Sigmoid colon (tissue), 6 donors: ENCODE measurements at regions not wholly inside any gene's neighbourhood (a gene's known extent, or its start where the extent isn't known, plus 50 kb on each side); places are given as distances from the start of the nearest gene placed in this dataset.

Experiments used
- DNase-seq: peaks from one replicate; pipeline ENCODE4 v3.0.0-alpha.2; 2019
- H3K27ac ChIP-seq, 4 donors: fragments of 200-600 bp; sonication (generic); one replicate each; pipeline ENCODE4 v1.5.1; 2016 to 2019; ENCODE audit warnings: mild to moderate bottlenecking in 1 of 4
- H3K27me3 ChIP-seq, 3 donors: fragments of 200-600 bp; sonication (generic); one replicate each; pipeline ENCODE4 v1.5.1; 2019; ENCODE audit warnings: mild to moderate bottlenecking in 1 of 3
- H3K36me3 ChIP-seq, 4 donors: fragments of 200-600 bp; sonication (generic); one replicate each; pipeline ENCODE4 v1.5.1; 2016 to 2019
- H3K4me1 ChIP-seq, 4 donors: fragments of 200-600 bp; sonication (generic); one replicate each; pipeline ENCODE4 v1.5.1; 2017 to 2019
- H3K4me3 ChIP-seq, 4 donors: fragments of 200-600 bp; sonication (generic); one replicate each; pipeline ENCODE4 v1.5.1; 2017 to 2019; ENCODE audit warnings: mild to moderate bottlenecking in 2 of 4, moderate library complexity in 1 of 4
- H3K9me3 ChIP-seq, 4 donors: fragments of 200-600 bp in 3 of 4; sonication (generic) in 3 of 4; one replicate each; pipeline versions ENCODE4 v1.5.1 to v1.6.1; 2013 to 2019
- EP300 ChIP-seq, 4 donors: sonication (generic); formaldehyde crosslinking; IDR thresholded peaks; one replicate each; pipeline ENCODE4 v1.6.1; 2017; ENCODE audit warnings: antibody characterized with exemption in 4 of 4
- POLR2A ChIP-seq, 2 donors: fragments of 450-650 bp; IDR thresholded peaks; one replicate each; pipeline ENCODE4 v1.6.1; 2016; ENCODE audit warnings: antibody characterized with exemption in 2 of 2, mild to moderate bottlenecking in 2 of 2, moderate library complexity in 2 of 2
- POLR2AphosphoS5 ChIP-seq, 4 donors: sonication (generic); formaldehyde crosslinking; IDR thresholded peaks; one replicate each; pipeline ENCODE4 v1.6.1; 2017; ENCODE audit warnings: antibody characterized with exemption in 4 of 4
- WGBS, 2 donors: extraction: QIAGEN DNeasy Blood & Tissue Kit; methylation state at CpG; one replicate each; pipeline ENCODE4 v1.1.7; 2013; 5-methylcytosine and 5-hydroxymethylcytosine counted together
- intact Hi-C: fragments of 100-400 bp; cut with DNase I; formaldehyde crosslinking; loops from one replicate; pipeline ENCODE4 v1.15.1; 2023
- TF ChIP-seq, protein P1 (sequence below), 4 experiments: fragments of 450-650 bp in 3 of 4; fragments of 200-600 bp in 1 of 4; IDR thresholded peaks; one replicate each; pipeline ENCODE4 v1.5.1; 2016 to 2019; ENCODE audit warnings: antibody characterized with exemption in 4 of 4, mild to moderate bottlenecking in 3 of 4, moderate library complexity in 2 of 4
- donor health status: healthy with polysubstance abuse.
- donor health status: healthy.

DNA sequence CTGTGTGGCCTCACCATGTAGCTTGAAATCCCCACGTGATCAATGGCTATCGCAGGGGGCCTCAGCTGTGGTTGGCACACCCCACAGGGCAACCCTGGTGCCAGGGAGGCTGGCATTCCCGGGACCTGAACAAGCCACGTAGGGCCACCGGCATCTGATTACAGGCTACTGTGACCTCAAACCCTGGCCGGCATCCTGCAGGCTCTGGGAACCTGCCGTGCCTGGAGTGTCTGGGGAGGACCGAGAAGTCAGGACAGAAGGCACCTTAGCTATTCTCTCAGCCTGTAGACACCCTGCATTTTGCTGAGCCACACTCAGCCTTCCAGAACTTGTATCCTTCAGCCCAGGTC, 213.0 kb downstream of the GLI2 start:
- intact Hi-C loops = no loop called here
- no peak overlapping the region for H3K4me3 ChIP-seq
- no peaks in the 10 kb centered on the region for H3K9me3 ChIP-seq
- TF ChIP-seq POLR2AphosphoS5 (IDR thresholded peaks at IDR 0.05) = no peak
- TF ChIP-seq, protein P1, sequence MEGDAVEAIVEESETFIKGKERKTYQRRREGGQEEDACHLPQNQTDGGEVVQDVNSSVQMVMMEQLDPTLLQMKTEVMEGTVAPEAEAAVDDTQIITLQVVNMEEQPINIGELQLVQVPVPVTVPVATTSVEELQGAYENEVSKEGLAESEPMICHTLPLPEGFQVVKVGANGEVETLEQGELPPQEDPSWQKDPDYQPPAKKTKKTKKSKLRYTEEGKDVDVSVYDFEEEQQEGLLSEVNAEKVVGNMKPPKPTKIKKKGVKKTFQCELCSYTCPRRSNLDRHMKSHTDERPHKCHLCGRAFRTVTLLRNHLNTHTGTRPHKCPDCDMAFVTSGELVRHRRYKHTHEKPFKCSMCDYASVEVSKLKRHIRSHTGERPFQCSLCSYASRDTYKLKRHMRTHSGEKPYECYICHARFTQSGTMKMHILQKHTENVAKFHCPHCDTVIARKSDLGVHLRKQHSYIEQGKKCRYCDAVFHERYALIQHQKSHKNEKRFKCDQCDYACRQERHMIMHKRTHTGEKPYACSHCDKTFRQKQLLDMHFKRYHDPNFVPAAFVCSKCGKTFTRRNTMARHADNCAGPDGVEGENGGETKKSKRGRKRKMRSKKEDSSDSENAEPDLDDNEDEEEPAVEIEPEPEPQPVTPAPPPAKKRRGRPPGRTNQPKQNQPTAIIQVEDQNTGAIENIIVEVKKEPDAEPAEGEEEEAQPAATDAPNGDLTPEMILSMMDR (IDR thresholded peaks at IDR 0.05) = no peak
- TF ChIP-seq POLR2A (IDR thresholded peaks at IDR 0.05) = no peak
- no peak for TF ChIP-seq EP300 (IDR thresholded peaks at IDR 0.05)
- no peak overlapping the region for H3K27ac ChIP-seq
- H3K4me1 ChIP-seq = peaks cover 0 to 6% (median 0%) of the 10 kb centered on the region in 4 donors
- no peaks in the 10 kb centered on the region for H3K27me3 ChIP-seq
- 88 to 92% methylated on average over 8 of the region's 8 CpGs for WGBS, 2 donors
- no peaks in the 10 kb centered on the region for H3K36me3 ChIP-seq
- DNase-seq = no peak

DNA sequence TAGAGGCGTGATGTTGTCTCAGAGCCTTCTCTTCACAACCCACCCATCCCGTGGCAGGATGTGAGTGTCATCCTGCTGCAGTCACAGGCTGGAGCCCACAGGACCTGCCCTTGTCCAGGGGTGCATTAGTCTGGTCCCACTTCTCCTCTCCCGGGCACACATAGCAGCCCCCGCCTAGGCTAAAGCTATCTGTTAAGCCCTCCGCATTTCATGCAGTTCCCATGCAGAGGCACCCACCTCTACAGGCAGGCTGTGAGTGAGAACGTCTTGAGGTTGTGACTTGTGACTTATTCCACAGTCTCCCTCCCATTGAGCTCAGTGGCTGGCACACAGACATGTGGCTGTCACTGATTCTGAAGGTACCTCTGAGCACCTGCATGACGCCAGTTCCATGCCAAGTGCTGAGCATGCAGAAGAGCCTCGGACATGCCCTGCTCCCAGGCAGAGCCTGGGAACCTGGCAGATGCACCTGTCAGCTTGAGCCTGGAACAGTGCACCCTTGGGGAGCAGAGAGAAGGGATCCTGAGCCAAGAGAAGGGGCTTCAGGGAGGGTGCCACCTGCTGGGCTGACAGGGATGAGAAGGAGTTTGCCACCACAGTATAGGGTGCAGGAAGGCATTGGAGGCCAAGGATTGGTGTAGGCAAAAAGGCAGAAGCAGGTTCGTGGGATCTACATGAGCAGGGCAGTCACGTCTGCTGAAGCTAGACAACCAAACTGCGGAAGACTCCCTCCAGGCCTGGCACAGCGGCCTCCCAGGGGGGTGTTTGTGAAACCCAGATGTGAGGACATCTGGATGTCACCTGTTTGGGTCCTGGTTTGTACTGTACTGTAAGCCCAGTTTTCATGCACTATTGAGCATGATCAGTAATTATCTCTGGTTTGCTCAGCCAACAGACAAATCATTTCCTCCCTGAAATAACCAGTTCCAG, 213.6 kb downstream of the GLI2 start:
- Histone ChIP-seq H3K4me1 (peaks cover 0 to 6% (median 0%) of the 10 kb centered on the region in 4 donors), H3K27me3 (no peaks in the 10 kb centered on the region), H3K9me3 (no peaks in the 10 kb centered on the region), H3K36me3 (no peaks in the 10 kb centered on the region), H3K27ac (no peak overlapping the region), H3K4me3 (no peak overlapping the region)
- 62 to 77% methylated on average over 12 of the region's 12 CpGs for WGBS, 2 donors
- no peak for DNase-seq
- TF ChIP-seq EP300 (IDR thresholded peaks at IDR 0.05) = no peak
- TF ChIP-seq, protein P1 (IDR thresholded peaks at IDR 0.05) = no peak
- no peak for TF ChIP-seq POLR2AphosphoS5 (IDR thresholded peaks at IDR 0.05)
- TF ChIP-seq POLR2A (IDR thresholded peaks at IDR 0.05) = no peak
- intact Hi-C loops = no loop called here

DNA sequence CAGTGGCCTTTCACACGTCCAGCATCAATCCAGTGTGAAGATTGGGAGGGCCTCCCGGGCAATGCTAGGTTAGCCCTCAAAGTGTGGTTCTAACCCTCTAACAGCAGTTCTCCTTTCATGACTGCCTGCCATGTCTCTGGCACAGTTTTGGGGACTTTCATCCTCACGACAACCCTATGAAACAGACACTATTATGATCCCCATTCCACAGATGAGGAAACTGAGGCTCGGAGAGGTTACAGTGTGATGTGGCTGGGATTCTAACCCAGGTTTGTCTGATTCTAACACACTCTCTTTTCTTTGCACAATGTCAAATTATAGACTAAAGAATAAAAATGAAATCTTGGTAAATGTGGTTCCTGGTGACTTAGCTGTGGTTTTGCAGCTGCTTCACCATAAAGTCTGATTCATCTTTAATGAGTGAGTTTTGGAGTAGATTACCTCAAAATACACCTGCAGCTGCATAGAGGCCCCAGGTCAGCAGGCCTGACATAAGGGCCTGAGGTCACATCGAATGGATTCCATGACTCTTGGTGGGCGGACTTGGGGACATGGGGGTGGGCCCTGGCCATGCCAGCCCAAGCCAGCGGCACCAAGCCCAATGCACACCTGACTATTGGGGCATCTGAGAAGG, 214.4 kb downstream of the GLI2 start:
- H3K27me3 ChIP-seq = no peaks in the 10 kb centered on the region
- 84 to 88% methylated on average over 7 of the region's 7 CpGs for WGBS, 2 donors
- TF ChIP-seq EP300 (IDR thresholded peaks at IDR 0.05) (no peak), POLR2A (IDR thresholded peaks at IDR 0.05) (no peak), POLR2AphosphoS5 (IDR thresholded peaks at IDR 0.05) (no peak)
- TF ChIP-seq, protein P1 (IDR thresholded peaks at IDR 0.05) = no peak
- H3K4me3 ChIP-seq = no peak overlapping the region
- intact Hi-C loops = no loop called here
- no peaks in the 10 kb centered on the region for H3K36me3 ChIP-seq
- H3K27ac ChIP-seq = no peak overlapping the region
- peaks cover 0 to 6% (median 0%) of the 10 kb centered on the region in 4 donors for H3K4me1 ChIP-seq
- no peak for DNase-seq
- H3K9me3 ChIP-seq = no peaks in the 10 kb centered on the region

DNA sequence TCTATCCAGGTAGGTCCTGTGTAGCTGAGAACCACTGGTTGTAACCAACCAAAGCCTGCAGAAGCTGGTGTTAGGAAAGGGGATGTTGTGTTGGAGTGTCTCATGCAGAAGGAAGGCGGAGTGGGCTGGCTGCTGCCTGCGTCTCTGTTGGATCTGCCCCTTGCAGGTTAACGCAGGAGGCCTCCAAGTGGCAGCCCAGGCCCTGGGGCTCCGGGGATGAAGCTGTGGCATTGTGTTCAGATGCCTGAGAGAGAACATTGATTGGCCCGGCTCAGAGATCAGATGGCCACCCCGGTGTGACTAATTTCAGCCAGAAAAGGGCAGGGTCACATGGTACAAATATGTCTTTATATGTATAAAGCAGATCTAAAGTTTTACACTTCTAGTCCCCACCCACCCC, 216.0 kb downstream of the GLI2 start:
- no peak for TF ChIP-seq POLR2A (IDR thresholded peaks at IDR 0.05)
- TF ChIP-seq, protein P1 (IDR thresholded peaks at IDR 0.05) = no peak
- TF ChIP-seq POLR2AphosphoS5 (IDR thresholded peaks at IDR 0.05) = no peak
- no peak for TF ChIP-seq EP300 (IDR thresholded peaks at IDR 0.05)
- Histone ChIP-seq H3K36me3 (peaks cover 0 to 4% (median 0%) of the 10 kb centered on the region in 4 donors), H3K9me3 (no peaks in the 10 kb centered on the region), H3K4me3 (no peak overlapping the region), H3K27ac (no peak overlapping the region), H3K27me3 (no peaks in the 10 kb centered on the region), H3K4me1 (peaks cover 0 to 6% (median 0%) of the 10 kb centered on the region in 4 donors)
- DNase-seq = no peak
- WGBS, 2 donors = 73 to 74% methylated on average over 6 of the region's 6 CpGs
- intact Hi-C loops = no loop called here
